Body of pancreas (tissue), 4 donors: ENCODE measurements at regions not wholly inside any gene's neighbourhood (a gene's known extent, or its start where the extent isn't known, plus 50 kb on each side); places are given as distances from the start of the nearest gene placed in this dataset.
"Not testable (repeated sequence)": the region's sequence is repeated elsewhere in the genome, so short reads cannot be mapped to it uniquely, and the experiment has no call there.

Source experiments
- CTCF ChIP-seq, 7 experiments: fragments of 450-650 bp in 4 of 7; fragments of 200-600 bp in 3 of 7; sonication (generic) in 3 of 7; IDR thresholded peaks; one replicate each; pipeline ENCODE4 v1.5.1; 2016 to 2019; ENCODE audit warnings: antibody characterized with exemption in 7 of 7
- POLR2A ChIP-seq, 3 donors: fragments of 450-650 bp; IDR thresholded peaks; one replicate each; pipeline ENCODE4 v1.6.1; 2016; ENCODE audit warnings: antibody characterized with exemption in 3 of 3, mild to moderate bottlenecking in 2 of 3

GRCh38 chr9:124089631-124090488 lies 78.3 kb downstream of the LHX2 start:
- not testable (repeated sequence) for TF ChIP-seq POLR2A, CTCF (IDR thresholded peaks at IDR 0.05)
